A549 (cell line): ENCODE measurements at regions not wholly inside any gene's neighbourhood (a gene's known extent, or its start where the extent isn't known, plus 50 kb on each side); places are given as distances from the start of the nearest gene placed in this dataset.

ENCODE experiments used
- ATAC-seq, 2 experiments: fragments of 200-7000 bp in 1 of 2; fragments of >200 bp in 1 of 2; cut with Nextera tagmentation in 1 of 2; cut with Tn5 transposase in 1 of 2; 3 replicates each; pipeline versions ENCODE4 v1.8.0 to v1.9.1; 2018 to 2020; ENCODE audit warnings: mild to moderate bottlenecking in 1 of 2, moderate library complexity in 1 of 2
- CTCF ChIA-PET: fragments of 300-600 bp; sonication (Branson Sonifier 250); formaldehyde crosslinking; extraction: SDS; loops from one replicate; lab custom pipeline; 2021; ENCODE audit warnings: antibody characterized with exemption, inconsistent platforms; lab: Yijun Ruan, JAX
- POLR2A ChIA-PET: fragments of 350-600 bp; formaldehyde crosslinking; extraction: SDS; loops from one replicate; lab custom pipeline; 2021; ENCODE audit warnings: antibody characterized with exemption, inconsistent platforms; lab: Yijun Ruan, JAX
- DNase-seq, 2 experiments: peaks; one replicate each; pipeline versions ENCODE4 v3.0.0 to v3.0.0-alpha.2; 2011 to 2016; ENCODE audit warnings: low read depth in 1 of 2, low spot score in 1 of 2
- FAIRE-seq: peaks from 2 replicates; lab custom pipeline; 2011; peaks lifted over from hg19 to GRCh38; lab: Jason Lieb, UNC
- H3K27ac ChIP-seq, 2 experiments: fragments of >200 bp; sonication (Bioruptor Twin); formaldehyde crosslinking; 3 replicates each; pipeline ENCODE4 v1.5.1; 2016 to 2017
- H3K4me1 ChIP-seq: fragments of >200 bp; sonication (Bioruptor Twin); formaldehyde crosslinking; 3 replicates; pipeline ENCODE4 v1.6.1; 2016
- H3K4me2 ChIP-seq: fragments of >200 bp; sonication (Bioruptor Twin); formaldehyde crosslinking; 3 replicates; pipeline ENCODE4 v1.6.1; 2016
- H3K4me3 ChIP-seq: fragments of >200 bp; sonication (Bioruptor Twin); formaldehyde crosslinking; 3 replicates; pipeline ENCODE4 v1.5.1; 2016
- H3K9me3 ChIP-seq: fragments of >200 bp; sonication (Bioruptor Twin); formaldehyde crosslinking; 3 replicates; pipeline ENCODE4 v1.6.1; 2016
- ATOH8 ChIP-seq: fragments of 250-450 bp; sonication (Bioruptor Pico); IDR thresholded peaks from 2 replicates; pipeline ENCODE4 v1.5.0; 2020; ENCODE audit warnings: low read depth, mild to moderate bottlenecking, moderate library complexity
- CBX2 ChIP-seq: fragments of 200-600 bp; sonication (generic); IDR thresholded peaks from 2 replicates; pipeline ENCODE4 v1.6.1; 2016; ENCODE audit warnings: low read depth, mild to moderate bottlenecking, borderline replicate concordance
- CBX8 ChIP-seq: fragments of 200-600 bp; sonication (generic); IDR thresholded peaks from 2 replicates; pipeline ENCODE4 v1.6.1; 2016
- CHD2 ChIP-seq: fragments of 150-350 bp; IDR thresholded peaks from 2 replicates; pipeline ENCODE4 v1.6.1; 2014; ENCODE audit warnings: low read length; ENCODE audit not compliant: partially characterized antibody
- CHD4 ChIP-seq: fragments of 200-600 bp; sonication (generic); IDR thresholded peaks from 2 replicates; pipeline ENCODE4 v1.6.1; 2016; ENCODE audit warnings: antibody characterized with exemption, mild to moderate bottlenecking, borderline replicate concordance
- CTCF ChIP-seq: fragments of >200 bp; sonication (Bioruptor Twin); formaldehyde crosslinking; IDR thresholded peaks from 3 replicates; pipeline ENCODE4 v1.5.1; 2016
- E2F6 ChIP-seq: IDR thresholded peaks from 2 replicates; pipeline ENCODE4 v1.6.1; 2012; ENCODE audit warnings: low read depth, borderline replicate concordance
- EHF ChIP-seq: fragments of 250-450 bp; sonication (Bioruptor Pico); IDR thresholded peaks from 2 replicates; pipeline ENCODE4 v1.5.0; 2020; ENCODE audit warnings: mild to moderate bottlenecking
- EP300 ChIP-seq, 2 experiments: fragments of >200 bp; sonication (Bioruptor Twin); formaldehyde crosslinking; IDR thresholded peaks; 2 replicates in 1 of 2; 3 replicates in 1 of 2; pipeline ENCODE4 v1.6.1; 2016 to 2017
- ESRRA ChIP-seq: fragments of 150-350 bp; IDR thresholded peaks from 2 replicates; pipeline ENCODE4 v1.6.1; 2014; ENCODE audit warnings: mild to moderate bottlenecking, low read length, borderline replicate concordance
- FOSB ChIP-seq: fragments of 250-450 bp; sonication (Bioruptor Pico); IDR thresholded peaks from 2 replicates; pipeline ENCODE4 v1.5.0; 2020; ENCODE audit warnings: mild to moderate bottlenecking, moderate library complexity
- GATA3 ChIP-seq: IDR thresholded peaks from 2 replicates; pipeline ENCODE4 v1.6.1; 2012; ENCODE audit warnings: borderline replicate concordance
- HES2 ChIP-seq: fragments of >200 bp; sonication (Bioruptor Twin); formaldehyde crosslinking; IDR thresholded peaks from 2 replicates; pipeline ENCODE4 v1.6.1; 2016
- HOXA7 ChIP-seq: fragments of 250-450 bp; sonication (Bioruptor Pico); IDR thresholded peaks from 2 replicates; pipeline ENCODE4 v1.5.0; 2020; ENCODE audit warnings: mild to moderate bottlenecking, moderate library complexity
- JUNB ChIP-seq: fragments of >200 bp; sonication (Bioruptor Twin); formaldehyde crosslinking; IDR thresholded peaks from 2 replicates; pipeline ENCODE4 v1.6.1; 2016
- KDM1A ChIP-seq: fragments of 200-600 bp; sonication (generic); IDR thresholded peaks from 2 replicates; pipeline ENCODE4 v1.6.1; 2016; ENCODE audit warnings: low read depth, mild to moderate bottlenecking
- MAX ChIP-seq: IDR thresholded peaks from 2 replicates; pipeline ENCODE4 v1.6.1; 2012
- MYC ChIP-seq: IDR thresholded peaks from 2 replicates; pipeline ENCODE4 v1.6.1; 2012; ENCODE audit warnings: mild to moderate bottlenecking, inconsistent platforms, low read length, improper control_type of control experiment, borderline replicate concordance
- NR3C1 ChIP-seq: fragments of >200 bp; sonication (Bioruptor Twin); formaldehyde crosslinking; IDR thresholded peaks from 3 replicates; pipeline ENCODE4 v1.6.1; 2017
- PHF8 ChIP-seq: fragments of 200-600 bp; sonication (generic); IDR thresholded peaks from 2 replicates; pipeline ENCODE4 v1.6.1; 2016; ENCODE audit warnings: low read depth, mild to moderate bottlenecking, antibody characterized with exemption, moderate library complexity, borderline replicate concordance
- RAD21 ChIP-seq, 2 experiments: fragments of >200 bp in 1 of 2; sonication (Bioruptor Twin) in 1 of 2; formaldehyde crosslinking in 1 of 2; IDR thresholded peaks in 1 of 2; conservative IDR thresholded peaks in 1 of 2; 2 replicates in 1 of 2; 3 replicates in 1 of 2; pipeline ENCODE4 v1.6.1; 2012 to 2018; ENCODE audit warnings: inconsistent platforms in 1 of 2
- RARB ChIP-seq: fragments of 250-450 bp; sonication (Bioruptor Pico); IDR thresholded peaks from 2 replicates; pipeline ENCODE4 v1.8.0; 2021; ENCODE audit warnings: mild to moderate bottlenecking, moderate library complexity
- RNF2 ChIP-seq: fragments of 200-600 bp; sonication (generic); IDR thresholded peaks from 2 replicates; pipeline ENCODE4 v1.6.1; 2016; ENCODE audit warnings: low read depth, mild to moderate bottlenecking, antibody characterized with exemption, moderate library complexity, borderline replicate concordance
- ZC3H11A ChIP-seq: fragments of 450-650 bp; IDR thresholded peaks from 2 replicates; pipeline ENCODE4 v1.6.1; 2014; ENCODE audit warnings: antibody characterized with exemption, mild to moderate bottlenecking
- ZFP36 ChIP-seq: fragments of 450-650 bp; IDR thresholded peaks from 2 replicates; pipeline ENCODE4 v1.6.1; 2014; ENCODE audit warnings: borderline replicate concordance; ENCODE audit not compliant: partially characterized antibody
- WGBS: methylation state at CpG from one replicate; pipeline ENCODE4 v1.1.6; 2017; ENCODE audit errors: missing lambda C conversion rate; 5-methylcytosine and 5-hydroxymethylcytosine counted together

- TF ChIP-seq EHF (CRISPR knock-in tag), result no peak
- no peak for TF ChIP-seq HES2
- no peak for TF ChIP-seq GATA3
- TF ChIP-seq CHD2, result no peak
- no peak for TF ChIP-seq ATOH8 (CRISPR knock-in tag)
These were observed 222.1 kb downstream of the SYK start (continued) for GRCh38 chr9:91023741-91024140.

GRCh38 chr9:91024841-91025240 lies 223.2 kb downstream of the SYK start:
- no peak for TF ChIP-seq CTCF
- no peak for TF ChIP-seq NR3C1
- no peak for TF ChIP-seq GATA3
- TF ChIP-seq ZC3H11A, result no peak
- no peak for TF ChIP-seq E2F6
- no peak for TF ChIP-seq MAX
- DNase-seq (no peak), ATAC-seq (no peak), FAIRE-seq (no peak)
- Histone ChIP-seq H3K4me2 (no peak overlapping the region), H3K4me1 (no peaks in the 10 kb centered on the region), H3K4me3 (no peak overlapping the region), H3K27ac (no peak overlapping the region), H3K9me3 (no peaks in the 10 kb centered on the region)
- ChIA-PET POLR2A (interaction anchor here (0.6 kb wide), 1 partner anchor 256 kb away, joined by 3 read pairs; no protein-coding TSS in a partner anchor), CTCF (interaction anchor here (0.6 to 2.0 kb wide), 4 partner anchors 10 to 110 kb away, joined by 3 to 14 read pairs (median 8); no protein-coding TSS in a partner anchor)
- 56% methylated on average over 4 of the region's 4 CpGs for WGBS

- 60% methylated on average over 4 of the region's 4 CpGs for WGBS
- no peak overlapping the region for H3K4me3 ChIP-seq
- H3K4me1 ChIP-seq, result no peaks in the 10 kb centered on the region
- H3K27ac ChIP-seq, result no peak overlapping the region
- CTCF ChIA-PET, result no interaction called here
- no peak overlapping the region for H3K4me2 ChIP-seq
- TF ChIP-seq RNF2, result no peak
- TF ChIP-seq CHD4, result no peak
- TF ChIP-seq CTCF, result no peak
- TF ChIP-seq ATOH8 (CRISPR knock-in tag), result no peak
- TF ChIP-seq ZFP36, result no peak
- TF ChIP-seq CBX8, result no peak
- TF ChIP-seq EP300 (IDR thresholded peaks at IDR 0.05), result no peak
- no peak for TF ChIP-seq HOXA7 (CRISPR knock-in tag)
- TF ChIP-seq PHF8, result no peak
- TF ChIP-seq FOSB (CRISPR knock-in tag), result no peak
- no peak for TF ChIP-seq CBX2
- no peak for TF ChIP-seq KDM1A
- no peak for TF ChIP-seq GATA3
- TF ChIP-seq RAD21 (conservative IDR thresholded peaks at IDR 0.05 in 1 of 2, IDR thresholded peaks at IDR 0.05 in 1 of 2), result no peak
- no peak for TF ChIP-seq JUNB
- TF ChIP-seq MYC, result no peak
- TF ChIP-seq ESRRA, result no peak
- TF ChIP-seq RARB (CRISPR knock-in tag), result no peak
- TF ChIP-seq, all 56 proteins: peak for 0
- FAIRE-seq (no peak), DNase-seq (no peak), ATAC-seq (no peak)
- H3K9me3 ChIP-seq, result no peaks in the 10 kb centered on the region
- POLR2A ChIA-PET, result interaction anchor here (0.6 kb wide), 1 partner anchor 255 kb away, joined by 3 read pairs; no protein-coding TSS in a partner anchor
These were observed 224.2 kb downstream of the SYK start for GRCh38 chr9:91025856-91026255.
